T-helper 1 cell treated with Interleukin-12 subunit alpha and Interleukin-12 subunit beta and Interleukin-4 antibody, amounts not matched to agents 30 ng/mL and 1 ng/mL, for 36 hours (primary cell): ENCODE measurements at regions not wholly inside any gene's neighbourhood (a gene's known extent, or its start where the extent isn't known, plus 50 kb on each side); places are given as distances from the start of the nearest gene placed in this dataset.
"Not testable (repeated sequence)": the region's sequence is repeated elsewhere in the genome, so short reads cannot be mapped to it uniquely, and the experiment has no call there.

Experiments used
- intact Hi-C: fragments of 100-400 bp; cut with micrococcal nuclease; formaldehyde crosslinking; loops from one replicate; pipeline ENCODE4 v1.15.1; 2024

GRCh38 chr5:53160895-53161294 is 51.3 kb upstream of the MOCS2 start:
- intact Hi-C loops, result no loop called here

- intact Hi-C loops, result no loop called here
Observed at GRCh38 chr5:53161876-53162275, 52.3 kb upstream of the MOCS2 start.

DNA sequence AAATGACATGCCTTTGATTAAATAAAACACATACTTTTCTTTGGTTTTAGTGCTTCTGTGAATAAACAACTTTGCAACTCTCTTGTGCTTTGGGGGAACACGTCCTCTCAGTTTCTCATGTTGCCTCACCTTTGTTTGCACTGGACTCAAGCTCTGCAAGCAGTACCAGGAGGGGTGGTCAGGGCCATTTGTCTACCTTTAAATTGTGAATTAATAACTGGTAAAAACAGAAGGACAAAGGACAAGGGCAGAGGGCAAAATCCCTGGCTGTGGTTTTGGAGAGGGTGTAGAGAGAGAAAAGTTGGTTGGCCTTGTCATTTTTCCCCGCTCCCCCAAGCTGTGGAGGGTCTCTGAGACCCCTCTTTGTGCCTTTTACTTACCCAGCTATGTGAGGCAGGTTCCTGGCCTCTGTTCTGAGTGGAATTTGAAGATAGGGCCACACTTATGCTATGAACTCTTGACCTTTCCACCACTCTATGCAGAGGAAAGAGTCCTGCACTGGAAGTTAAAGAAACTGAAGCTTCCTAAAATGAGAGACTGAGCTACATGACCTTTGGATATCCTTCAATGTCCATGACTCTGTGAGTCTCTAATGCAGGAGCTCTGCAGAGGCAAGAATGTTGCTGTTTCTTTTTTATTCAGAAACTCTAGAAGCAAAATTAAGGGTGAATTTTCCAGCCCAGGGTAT is 55.1 kb upstream of the MOCS2 start:
- intact Hi-C loops, result no loop called here

DNA sequence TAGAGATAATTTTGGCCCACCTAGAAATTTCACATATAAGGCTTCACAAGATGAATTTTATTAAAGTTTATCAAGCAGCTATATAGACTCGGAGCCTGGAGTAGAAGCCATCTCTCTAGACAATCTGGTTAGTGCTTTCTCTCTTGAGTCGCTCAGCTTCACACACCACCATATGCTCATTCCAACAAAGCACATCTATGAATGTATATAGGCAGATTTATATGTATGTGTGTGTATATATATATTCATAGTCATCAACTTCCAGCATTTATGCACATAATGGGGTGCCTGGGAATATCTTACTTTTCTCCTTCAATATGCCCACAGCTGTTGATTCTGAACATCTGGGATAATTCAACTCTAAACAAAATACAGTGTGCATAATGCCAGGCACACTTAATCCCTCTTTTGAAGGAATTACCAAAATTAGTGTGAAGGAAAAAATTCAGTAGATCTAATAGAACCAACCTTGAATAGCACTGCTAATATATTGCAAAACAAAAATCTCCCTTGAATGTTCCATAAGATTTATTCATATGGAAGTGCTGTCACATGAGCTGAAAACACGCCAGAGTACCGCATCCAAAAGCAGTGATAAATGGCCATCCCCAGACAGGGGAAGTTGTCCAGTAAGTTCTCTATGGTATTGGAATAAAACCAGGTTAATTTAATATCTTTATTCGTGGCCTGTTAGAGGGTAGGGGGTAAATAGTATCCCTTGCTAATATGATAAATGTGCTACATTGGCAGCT is 56.0 kb upstream of the MOCS2 start:
- intact Hi-C loops, result no loop called here

DNA sequence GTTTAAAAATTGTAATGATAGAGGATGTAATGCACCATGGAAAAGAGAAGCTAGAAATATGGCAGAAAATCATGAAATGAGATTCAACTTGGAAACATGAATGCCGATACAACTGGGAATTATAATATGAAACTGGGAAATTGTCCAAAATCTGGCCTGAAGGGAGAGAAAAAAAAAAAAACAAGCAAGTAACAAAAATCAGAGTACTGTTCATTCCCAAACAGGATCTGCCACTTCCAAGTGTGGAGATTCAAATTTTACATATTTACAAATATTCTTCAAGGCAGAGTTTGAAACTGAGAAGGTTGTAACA is 56.6 kb upstream of the MOCS2 start:
- intact Hi-C loops, result no loop called here

- intact Hi-C loops, result no loop called here
Observed at GRCh38 chr5:53167836-53168235, 58.3 kb upstream of the MOCS2 start.

DNA sequence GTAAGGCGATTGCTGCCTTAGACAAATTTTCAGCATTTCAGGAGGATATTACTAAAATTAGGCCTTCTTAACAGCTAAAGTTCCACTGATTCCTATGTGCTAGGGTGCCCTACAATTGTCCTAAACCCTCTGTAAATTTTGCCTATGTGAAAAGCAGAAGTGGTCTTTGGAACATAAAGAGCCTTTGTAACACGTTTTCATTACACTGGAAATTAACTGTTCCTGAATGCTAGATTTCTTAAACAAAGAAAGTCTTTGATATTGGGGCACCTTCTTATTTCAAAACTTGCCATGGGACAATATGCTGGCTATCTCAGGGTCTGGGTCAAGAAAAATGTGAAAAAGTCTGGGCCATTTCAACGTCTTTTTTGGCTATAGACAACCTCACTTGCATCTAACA is 60.4 kb upstream of the MOCS2 start:
- intact Hi-C loops, result loop anchor here (1.0 kb wide), 2 partner anchors 1048 to 1059 kb away; no protein-coding TSS in a partner anchor

GRCh38 chr5:53170746-53171349 is 61.3 kb upstream of the MOCS2 start:
- intact Hi-C loops, result loop anchor here (1.0 kb wide), 2 partner anchors 1047 to 1058 kb away; no protein-coding TSS in a partner anchor

GRCh38 chr5:53172073-53172472 is 62.5 kb upstream of the MOCS2 start:
- intact Hi-C loops, result not testable (repeated sequence)

GRCh38 chr5:53172630-53173029 is 63.1 kb upstream of the MOCS2 start:
- intact Hi-C loops, result no loop called here

GRCh38 chr5:53173083-53173482 is 63.5 kb upstream of the MOCS2 start:
- intact Hi-C loops, result no loop called here

DNA sequence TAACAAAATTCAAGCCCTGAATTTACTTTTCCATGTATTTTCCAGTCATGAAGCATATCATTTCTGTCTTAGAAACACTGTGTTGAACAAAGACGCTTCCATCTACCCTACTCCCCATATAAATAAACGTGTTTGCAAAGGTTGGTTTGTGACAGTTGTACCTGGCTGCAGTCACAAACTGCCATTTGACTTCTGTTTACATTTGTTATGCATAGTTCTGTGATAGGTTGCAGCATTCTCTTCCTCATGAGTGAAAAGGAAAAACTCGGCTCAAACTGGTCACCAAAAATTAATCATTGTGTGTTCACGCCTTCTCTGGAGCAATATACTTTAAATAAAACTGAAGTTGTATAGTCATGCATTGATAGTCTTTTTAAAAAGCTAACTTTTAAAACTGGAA is 69.3 kb upstream of the MOCS2 start:
- intact Hi-C loops, result no loop called here

DNA sequence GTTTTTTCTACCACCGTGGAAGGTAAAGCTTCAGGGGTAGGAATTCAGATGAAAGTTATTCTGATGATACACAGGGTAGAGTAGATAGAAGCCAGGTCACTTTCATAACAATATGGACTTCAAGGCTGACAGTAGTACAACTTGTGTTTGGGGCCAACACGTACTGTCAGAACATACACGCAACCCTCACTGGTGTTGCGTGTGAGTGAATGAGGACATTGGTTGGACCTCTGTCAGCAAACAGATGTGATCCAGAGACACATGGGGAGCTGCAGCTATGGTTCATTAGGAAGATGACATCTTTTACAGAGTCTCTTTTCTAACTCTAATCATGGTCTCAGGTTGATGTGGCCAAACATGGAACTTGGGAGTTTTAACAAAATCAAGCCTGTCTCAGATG is 70.1 kb upstream of the MOCS2 start:
- intact Hi-C loops, result no loop called here

- intact Hi-C loops, result no loop called here
Observed at GRCh38 chr5:53180538-53180937, 71.0 kb upstream of the MOCS2 start.

- intact Hi-C loops, result no loop called here
Observed at GRCh38 chr5:53180991-53181390, 71.4 kb upstream of the MOCS2 start.

DNA sequence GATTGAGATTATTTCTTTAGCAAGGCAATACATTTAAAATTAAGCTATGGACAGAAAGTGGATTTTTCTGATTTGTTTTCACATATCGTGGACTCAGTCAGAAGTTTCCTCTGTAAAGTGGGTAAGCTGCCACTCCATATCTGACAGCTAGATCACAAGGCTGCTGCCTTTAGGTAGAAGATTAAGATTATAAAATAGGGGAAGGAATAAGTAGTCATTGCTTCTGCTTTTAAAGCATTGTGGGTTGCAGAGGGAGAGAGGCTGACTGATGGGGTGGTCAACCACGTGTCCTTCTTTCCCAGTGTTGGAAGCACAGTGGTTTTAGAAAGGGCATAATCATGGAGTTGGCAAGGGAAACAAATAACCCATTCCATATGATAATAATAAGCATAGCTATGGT is 74.3 kb upstream of the MOCS2 start:
- intact Hi-C loops, result no loop called here

DNA sequence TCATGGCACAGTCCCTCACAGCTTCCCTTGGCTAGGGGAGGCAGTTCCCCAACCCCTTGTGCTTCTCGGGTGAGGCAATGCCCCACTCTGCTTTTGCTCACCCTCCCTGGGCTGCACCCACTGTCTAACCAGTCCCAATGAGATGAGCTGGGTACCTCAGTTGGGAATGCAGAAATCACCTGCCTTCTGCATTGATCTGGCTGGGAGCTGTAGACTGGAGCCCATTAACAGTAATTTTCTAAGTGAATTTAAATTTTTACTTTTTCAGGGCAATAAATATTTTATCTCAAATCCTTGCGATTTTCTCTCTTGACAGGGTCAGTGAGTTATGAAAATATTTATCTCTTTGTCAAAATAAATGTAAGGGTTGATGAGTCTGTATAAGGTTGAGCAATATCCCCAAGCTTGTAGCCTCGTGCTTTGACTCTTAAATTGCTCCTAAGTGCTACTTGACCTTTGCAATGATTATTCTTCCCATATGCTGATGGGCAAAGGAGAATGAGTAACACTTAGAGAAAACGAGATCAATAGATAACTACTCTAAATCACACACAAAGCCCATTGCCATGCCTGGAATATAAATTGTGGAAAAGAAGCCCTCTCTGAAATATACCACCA is 82.1 kb upstream of the MOCS2 start:
- intact Hi-C loops, result no loop called here

DNA sequence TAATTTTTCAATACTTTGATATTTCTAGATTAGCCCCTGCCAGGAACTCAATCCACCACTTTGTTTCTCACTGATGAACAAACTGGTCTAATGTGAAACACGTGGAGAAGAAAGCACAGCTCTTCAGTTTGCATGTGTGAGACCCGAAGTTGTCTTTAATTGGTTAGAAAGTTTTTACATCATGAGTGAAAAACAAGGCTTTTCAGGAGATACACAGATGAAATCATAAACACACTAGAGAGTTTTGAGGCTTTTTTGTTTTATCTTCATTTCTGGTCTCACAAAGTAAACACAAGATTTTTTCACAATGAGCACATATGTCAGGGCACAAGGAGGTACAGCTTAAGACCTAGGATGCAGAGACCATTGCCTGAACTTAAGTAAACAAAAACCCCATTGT is 84.5 kb upstream of the MOCS2 start:
- intact Hi-C loops, result no loop called here

GRCh38 chr5:53199882-53200281 is 90.3 kb upstream of the MOCS2 start:
- intact Hi-C loops, result loop anchor here (5.0 kb wide), 1 partner anchor 253 kb away; no protein-coding TSS in a partner anchor

GRCh38 chr5:53200306-53200705 is 90.7 kb upstream of the MOCS2 start:
- intact Hi-C loops, result loop anchor here (5.0 kb wide), 1 partner anchor 253 kb away; no protein-coding TSS in a partner anchor

DNA sequence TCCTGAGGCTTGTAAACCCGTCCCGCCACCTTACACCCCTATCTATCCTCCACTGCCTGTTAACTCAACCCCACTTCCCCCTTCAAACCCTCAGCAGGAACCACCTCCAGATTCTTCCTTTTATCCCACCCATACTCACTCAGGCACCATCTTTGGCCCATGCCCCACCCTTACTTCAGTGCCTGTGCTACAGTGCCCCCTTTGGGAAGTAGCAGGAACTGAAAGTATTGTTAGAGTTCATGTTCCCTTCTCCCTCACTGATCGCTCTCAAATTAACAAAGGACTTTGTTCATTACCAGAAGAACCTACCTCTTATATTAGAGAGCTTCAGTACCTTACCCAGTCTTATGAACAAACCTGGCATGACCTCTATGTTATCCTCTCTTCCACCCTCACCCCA is 92.2 kb upstream of the MOCS2 start:
- intact Hi-C loops, result loop anchor here (5.0 kb wide), 1 partner anchor 254 kb away; no protein-coding TSS in a partner anchor

- intact Hi-C loops, result no loop called here
Observed at GRCh38 chr5:53206562-53206961, 97.0 kb upstream of the MOCS2 start.
